Adrenal gland (tissue), 9 donors: ENCODE measurements at regions not wholly inside any gene's neighbourhood (a gene's known extent, or its start where the extent isn't known, plus 50 kb on each side); places are given as distances from the start of the nearest gene placed in this dataset.

Experiments used
- DNase-seq, 7 donors: peaks; one replicate each; pipeline ENCODE4 v3.0.0-alpha.2; 2019 to 2020
- H3K27ac ChIP-seq, 5 donors: fragments of 200-600 bp; sonication (generic) in 4 of 5; 1 replicate in 3 of 5; 2 replicates in 2 of 5; pipeline versions ENCODE4 v1.5.1 to v1.8.0; 2016 to 2020; ENCODE audit warnings: mild to moderate bottlenecking in 1 of 5
- H3K27me3 ChIP-seq: fragments of 200-600 bp; 2 replicates; pipeline ENCODE4 v1.8.0; 2021
- H3K36me3 ChIP-seq, 2 donors: fragments of 200-600 bp; replicated peaks in 1 of 2; 1 replicate in 1 of 2; 2 replicates in 1 of 2; pipeline versions ENCODE4 v1.5.1 to v1.8.0; 2018 to 2022
- H3K4me1 ChIP-seq, 2 donors: fragments of 200-600 bp; replicated peaks in 1 of 2; 1 replicate in 1 of 2; 2 replicates in 1 of 2; pipeline versions ENCODE4 v1.5.1 to v1.8.0; 2018 to 2021
- H3K4me3 ChIP-seq, 4 donors: fragments of 200-600 bp; sonication (generic) in 3 of 4; one replicate each; pipeline ENCODE4 v1.5.1; 2016 to 2018
- H3K9me3 ChIP-seq, 3 donors: fragments of 200-600 bp; sonication (generic) in 1 of 3; replicated peaks in 1 of 3; 1 replicate in 2 of 3; 2 replicates in 1 of 3; pipeline versions ENCODE4 v1.5.1 to v1.8.0; 2016 to 2021
- CTCF ChIP-seq, 6 experiments: fragments of 450-650 bp in 4 of 6; fragments of 200-600 bp in 2 of 6; sonication (generic) in 1 of 6; IDR thresholded peaks; 1 replicate in 5 of 6; 2 replicates in 1 of 6; pipeline versions ENCODE4 v1.5.1 to v1.8.0; 2016 to 2021; ENCODE audit warnings: antibody characterized with exemption in 6 of 6, mild to moderate bottlenecking in 2 of 6, moderate library complexity in 1 of 6
- POLR2A ChIP-seq, 2 donors: fragments of 450-650 bp; IDR thresholded peaks; one replicate each; pipeline ENCODE4 v1.6.1; 2017; ENCODE audit warnings: antibody characterized with exemption in 2 of 2, mild to moderate bottlenecking in 2 of 2, moderate library complexity in 1 of 2
- WGBS, 4 donors: extraction: QIAGEN DNeasy Blood & Tissue Kit in 2 of 4; methylation state at CpG; one replicate each; pipeline versions ENCODE4 v1.1.5 to v1.1.7; 2013 to 2017; 5-methylcytosine and 5-hydroxymethylcytosine counted together
- intact Hi-C, 2 donors: fragments of 100-400 bp; cut with DNase I; formaldehyde crosslinking; loops; one replicate each; pipeline versions ENCODE4 v1.14.1 to v1.15.0; 2022 to 2023
- donor health status: healthy with polysubstance abuse.
- donor health status: Bipolar disorder and iron deficiency.
- donor health status: DM: yes; HTN: yes; CAD: no.
- donor health status: DM: no; HTN: no; CAD: no.
- donor health status: DM: no; HTN: no; CAD: no.

- Histone ChIP-seq H3K27me3 (no peaks in the 10 kb centered on the region), H3K4me3 (no peak overlapping the region), H3K4me1 (no peaks in the 10 kb centered on the region), H3K9me3 (no peaks in the 10 kb centered on the region), H3K27ac (peak overlapping the region in 2 of 5 donors; percentile 1 to 27), H3K36me3 (no peaks in the 10 kb centered on the region)
- TF ChIP-seq CTCF (IDR thresholded peaks at IDR 0.05) (no peak), POLR2A (IDR thresholded peaks at IDR 0.05) (no peak)
- WGBS, 4 donors = 42 to 61% (median 53%) methylated on average over 8 of the region's 8 CpGs
- intact Hi-C loops = no loop called here
- peak in 4 of 7 donors; percentile 4 to 52 (median 18) for DNase-seq
These were observed 131.8 kb upstream of the EEA1 start for GRCh38 chr12:93060666-93061472.

GRCh38 chr12:93061473-93062419 lies 132.7 kb upstream of the EEA1 start:
- no peak for DNase-seq
- H3K27me3 ChIP-seq = no peaks in the 10 kb centered on the region
- H3K4me1 ChIP-seq = no peaks in the 10 kb centered on the region
- TF ChIP-seq CTCF (IDR thresholded peaks at IDR 0.05) (no peak), POLR2A (IDR thresholded peaks at IDR 0.05) (no peak)
- intact Hi-C loops = no loop called here
- no peaks in the 10 kb centered on the region for H3K9me3 ChIP-seq
- no peaks in the 10 kb centered on the region for H3K36me3 ChIP-seq
- 70 to 85% (median 76%) methylated on average over 6 to 9 of the region's 9 CpGs for WGBS, 4 donors
- H3K4me3 ChIP-seq = no peak overlapping the region
- H3K27ac ChIP-seq = peak overlapping the region in 1 of 5 donors; percentile 1

DNA sequence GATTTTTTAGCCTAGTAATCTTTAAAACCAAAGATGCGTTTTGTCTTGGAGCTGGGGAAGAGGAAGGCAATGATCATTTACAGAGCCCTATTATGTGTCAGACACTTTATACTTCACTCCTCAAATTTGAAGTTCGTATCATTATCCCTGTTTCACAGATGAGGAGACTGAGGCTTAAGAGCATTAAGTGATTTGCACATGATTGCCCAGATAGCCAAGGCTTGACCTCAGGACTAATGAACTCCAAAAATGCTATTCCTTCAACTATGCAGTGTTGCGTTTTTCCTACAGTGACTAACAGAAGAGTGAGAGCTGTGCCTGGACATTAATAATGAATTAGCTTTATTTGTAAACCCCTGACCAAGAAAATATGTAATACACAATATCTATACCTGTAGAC lies 136.8 kb upstream of the EEA1 start:
- DNase-seq = no peak
- Histone ChIP-seq H3K36me3 (no peaks in the 10 kb centered on the region), H3K27me3 (no peaks in the 10 kb centered on the region), H3K9me3 (no peaks in the 10 kb centered on the region), H3K27ac (no peak overlapping the region), H3K4me1 (no peaks in the 10 kb centered on the region), H3K4me3 (no peak overlapping the region)
- intact Hi-C loops = no loop called here
- WGBS, 4 donors = 82 to 86% (median 83%) methylated on average over 3 of the region's 3 CpGs
- no peak for TF ChIP-seq CTCF (IDR thresholded peaks at IDR 0.05)
- no peak for TF ChIP-seq POLR2A (IDR thresholded peaks at IDR 0.05)

- Histone ChIP-seq H3K27ac (no peak overlapping the region), H3K36me3 (no peaks in the 10 kb centered on the region), H3K4me3 (no peak overlapping the region), H3K9me3 (no peaks in the 10 kb centered on the region), H3K27me3 (no peaks in the 10 kb centered on the region), H3K4me1 (no peaks in the 10 kb centered on the region)
- TF ChIP-seq POLR2A (IDR thresholded peaks at IDR 0.05) = no peak
- no peak for TF ChIP-seq CTCF (IDR thresholded peaks at IDR 0.05)
- DNase-seq = no peak
- intact Hi-C loops = no loop called here
- WGBS, 4 donors = 63 to 71% (median 68%) methylated on average over 4 of the region's 4 CpGs
These were observed 143.2 kb upstream of the EEA1 start for GRCh38 chr12:93072340-93072739.
